ENCODE measurements at regions not wholly inside any gene's neighbourhood (a gene's known extent, or its start where the extent isn't known, plus 50 kb on each side); places are given as distances from the start of the nearest gene placed in this dataset.
"Not testable (repeated sequence)": the region's sequence is repeated elsewhere in the genome, so short reads cannot be mapped to it uniquely, and the experiment has no call there.

DNA sequence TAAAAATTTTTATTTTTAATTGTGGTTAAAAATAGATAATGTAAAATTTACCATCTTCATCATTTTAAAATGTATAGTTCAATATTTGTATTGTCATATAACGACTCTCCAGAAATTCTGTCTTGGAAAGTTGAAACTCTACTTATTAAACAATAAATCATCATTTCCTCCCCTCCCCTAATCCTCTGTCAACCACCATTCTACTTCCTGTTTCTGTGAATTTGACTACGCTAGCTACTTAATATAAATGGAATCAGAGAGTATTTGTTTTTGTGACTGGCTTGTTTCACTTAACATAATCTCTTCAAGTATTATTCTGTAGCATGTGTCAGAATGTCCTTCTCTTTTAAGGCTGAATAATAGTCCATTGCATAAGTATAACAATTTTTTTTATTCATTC is 729.0 kb upstream of the AADAT start:
- no peak for DNase-seq (ENCODE audit: low spot score)

DNA sequence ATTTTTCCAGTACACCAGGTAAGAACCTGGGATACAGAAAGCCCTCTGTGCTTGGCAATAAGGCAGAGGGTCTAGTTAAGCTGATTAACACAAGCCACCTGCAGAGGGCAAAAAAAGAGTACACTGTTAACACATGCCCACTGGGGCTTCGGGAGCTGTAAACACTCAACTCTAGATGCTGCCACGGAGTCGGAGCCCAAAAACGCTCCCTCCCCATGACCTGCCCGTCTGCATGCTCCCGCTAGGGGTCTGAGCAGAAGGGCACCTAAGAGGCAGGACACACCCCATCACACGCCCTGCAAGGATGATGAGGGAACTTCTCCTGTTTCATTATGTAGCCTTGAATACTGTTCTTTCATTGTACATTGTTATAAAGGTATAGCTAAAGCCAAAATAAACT is 715.6 kb upstream of the AADAT start:
- DNase-seq (ENCODE audit: low spot score) = no peak

DNA sequence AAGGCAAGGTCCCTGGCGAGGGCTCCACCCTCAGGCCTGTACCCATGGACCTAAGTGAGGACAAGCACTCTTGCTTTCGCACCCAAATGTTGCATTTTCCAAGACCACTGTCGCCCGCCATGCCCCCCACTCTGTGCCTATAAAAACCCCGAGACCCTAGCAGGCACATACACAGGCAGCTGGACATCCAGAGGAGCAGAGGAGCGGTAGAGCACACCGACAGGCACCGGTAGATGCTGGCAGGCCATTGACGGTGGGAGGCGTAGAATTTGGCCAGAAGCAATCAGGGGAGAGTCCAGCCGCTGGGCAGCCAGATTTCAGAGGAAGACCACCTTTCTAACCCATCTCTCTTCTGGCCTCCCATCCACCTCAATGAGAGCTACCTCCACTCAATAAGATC is 715.2 kb upstream of the AADAT start:
- no peak for DNase-seq (ENCODE audit: low spot score)

DNA sequence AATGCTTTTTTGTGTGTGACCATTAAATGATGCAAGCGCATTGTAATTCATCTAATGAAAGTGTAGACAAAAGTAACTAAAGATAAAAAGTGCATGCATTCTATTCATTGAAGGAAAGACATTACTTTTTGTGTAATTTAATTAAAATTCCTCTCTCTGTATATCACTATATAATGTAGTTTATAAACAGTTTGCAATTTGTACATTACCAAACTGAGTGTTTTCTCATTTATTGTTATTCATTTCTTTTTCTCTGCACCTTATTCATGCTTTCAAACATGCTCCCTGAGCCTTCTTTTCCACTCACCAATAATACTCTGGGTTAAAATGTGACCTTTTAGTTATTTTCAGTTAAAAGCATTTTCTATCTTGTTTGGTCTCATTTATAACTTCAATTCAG is 713.7 kb upstream of the AADAT start:
- no peak for DNase-seq (ENCODE audit: low spot score)

DNA sequence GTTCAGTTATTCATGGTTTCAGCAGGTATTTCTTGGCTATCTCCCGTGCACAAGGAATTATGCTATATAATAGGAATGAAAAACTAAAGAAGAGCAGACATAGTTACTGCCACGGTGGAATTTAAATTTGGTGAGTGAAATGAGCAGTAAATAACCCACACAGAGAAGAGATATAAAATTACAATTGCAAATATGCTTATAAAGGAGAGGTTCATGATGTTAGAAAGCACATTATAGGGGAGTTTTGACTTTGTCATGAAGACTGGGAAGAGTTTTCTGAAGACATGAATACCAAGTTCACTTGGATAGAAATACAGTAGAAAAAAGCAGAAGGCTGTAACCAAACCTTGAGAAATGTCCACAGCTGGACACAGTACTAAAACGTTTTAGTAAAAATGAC is 712.0 kb upstream of the AADAT start:
- DNase-seq (ENCODE audit: low spot score) = no peak

DNA sequence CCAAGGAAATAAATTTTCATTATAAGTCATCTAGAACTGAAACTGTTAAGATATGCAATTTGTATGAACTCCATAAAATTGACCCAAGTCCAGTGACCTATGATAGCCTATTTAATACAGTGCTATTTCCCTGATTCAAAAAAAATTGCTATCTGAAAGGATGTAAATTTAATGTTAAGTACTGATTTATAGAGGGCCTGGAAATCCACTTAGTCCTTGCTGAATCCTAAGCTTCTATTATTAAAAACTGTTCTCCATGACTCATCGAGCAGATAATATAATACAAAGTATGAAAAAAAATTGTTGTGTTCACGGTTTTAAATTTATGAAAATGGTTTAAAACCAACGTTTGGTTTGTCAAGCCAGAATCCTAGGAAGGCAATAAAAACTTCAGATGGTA is 704.8 kb upstream of the AADAT start:
- no peak for DNase-seq (ENCODE audit: low spot score)

DNA sequence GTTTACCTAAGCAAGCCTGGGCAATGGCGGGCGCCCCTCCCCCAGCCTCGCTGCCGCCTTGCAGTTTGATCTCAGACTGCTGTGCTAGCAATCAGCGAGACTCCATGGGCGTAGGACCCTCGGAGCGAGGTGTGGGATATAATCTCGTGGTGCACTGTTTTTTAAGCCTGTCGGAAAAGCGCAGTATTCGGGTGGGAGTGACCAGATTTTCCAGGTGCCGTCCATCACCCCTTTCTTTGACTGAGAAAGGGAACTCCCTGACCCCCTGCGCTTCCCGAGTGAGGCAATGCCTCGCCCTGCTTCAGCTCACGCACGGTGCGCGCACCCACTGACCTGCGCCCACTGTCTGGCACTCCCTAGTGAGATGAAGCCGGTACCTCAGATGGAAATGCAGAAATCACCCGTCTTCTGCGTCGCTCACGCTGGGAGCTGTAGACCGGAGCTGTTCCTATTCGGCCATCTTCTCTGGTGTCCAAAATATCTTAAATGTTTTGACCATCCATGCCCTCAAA is 698.8 kb upstream of the AADAT start:
- not testable (repeated sequence) for DNase-seq (ENCODE audit: low spot score)

DNA sequence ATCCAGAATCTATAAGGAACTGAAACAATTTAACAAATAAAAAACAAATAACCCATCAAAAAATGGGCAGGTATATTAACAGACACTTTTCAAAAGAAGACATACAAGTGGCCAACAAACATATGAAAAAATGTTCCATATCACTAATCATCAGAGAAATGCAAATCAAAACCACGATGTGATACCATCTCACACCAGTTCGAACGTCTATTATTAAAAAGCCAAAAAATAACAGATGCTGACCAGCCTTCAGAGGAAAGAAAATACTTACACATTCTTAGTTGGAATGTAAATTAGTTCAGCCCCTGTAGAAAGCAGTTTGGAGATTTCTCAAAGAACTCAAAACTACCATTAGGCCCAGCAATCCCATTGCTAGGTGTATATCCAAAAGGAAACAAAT is 687.9 kb upstream of the AADAT start:
- no peak for DNase-seq (ENCODE audit: low spot score)

DNA sequence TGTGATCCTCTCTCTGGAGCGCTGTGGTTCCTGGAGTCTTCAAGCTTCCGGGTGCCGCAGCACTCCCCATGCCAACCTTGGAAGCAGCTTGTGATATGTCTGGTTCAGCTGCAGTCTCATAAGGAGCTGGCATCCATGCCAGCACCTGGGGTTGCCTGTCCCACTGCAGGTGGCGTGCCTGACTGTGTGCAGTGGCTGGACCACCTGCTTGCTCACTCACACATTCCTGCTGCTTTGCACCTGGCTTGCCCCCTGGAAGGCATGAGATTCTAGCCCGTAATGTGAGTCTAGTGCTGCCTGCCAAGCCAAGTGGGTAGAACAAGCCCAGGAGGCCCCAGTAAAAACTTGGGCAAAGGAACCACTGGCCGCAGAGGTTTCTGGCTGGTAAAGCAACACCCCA is 687.2 kb upstream of the AADAT start:
- DNase-seq (ENCODE audit: low spot score) = no peak

DNA sequence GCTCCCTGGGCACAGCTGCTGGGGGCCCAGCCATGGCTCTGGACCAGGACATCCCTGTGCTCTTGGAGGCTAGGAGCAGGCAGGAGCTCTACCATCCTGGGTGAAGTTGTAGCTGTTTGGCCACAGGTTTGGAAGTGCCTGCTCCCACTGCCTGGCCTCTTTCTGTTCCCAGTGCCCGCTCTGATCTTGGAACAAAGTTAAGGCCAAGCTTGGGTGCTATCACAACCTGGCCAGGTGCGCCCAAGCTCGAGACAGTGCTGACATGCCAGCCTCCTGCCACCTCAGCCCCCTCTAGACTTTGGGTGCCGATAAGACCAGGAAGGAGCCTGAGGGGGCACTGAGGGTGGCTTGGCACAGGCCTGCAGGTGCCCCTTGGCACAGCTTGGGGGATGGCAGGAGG is 686.1 kb upstream of the AADAT start:
- no peak for DNase-seq (ENCODE audit: low spot score)

DNA sequence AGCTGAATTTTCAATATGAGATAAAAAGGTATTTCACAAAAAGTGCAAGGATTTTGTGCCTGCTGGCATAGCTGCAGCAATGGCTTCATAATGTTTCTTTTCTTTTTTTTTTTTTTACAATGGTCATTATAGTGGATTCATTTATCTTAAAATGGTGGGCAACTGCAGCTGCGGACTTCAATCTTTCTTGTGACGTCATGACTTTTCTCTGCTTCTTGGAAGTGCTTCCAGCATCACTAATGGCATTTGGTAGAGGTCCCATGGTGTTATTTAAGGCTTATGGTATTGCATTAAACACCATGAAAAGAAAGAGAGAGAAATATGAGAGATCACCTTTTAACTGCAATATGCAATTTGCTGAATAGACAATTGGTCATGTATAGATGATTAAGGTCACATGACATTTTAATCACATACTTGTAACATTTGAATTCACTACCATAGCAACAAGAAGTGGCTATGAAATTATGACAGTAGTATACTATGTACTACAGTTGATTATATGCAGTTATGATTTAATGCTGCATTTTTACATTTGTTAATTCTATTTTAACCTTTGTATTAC is 684.0 kb upstream of the AADAT start:
- DNase-seq (ENCODE audit: low spot score) = no peak

DNA sequence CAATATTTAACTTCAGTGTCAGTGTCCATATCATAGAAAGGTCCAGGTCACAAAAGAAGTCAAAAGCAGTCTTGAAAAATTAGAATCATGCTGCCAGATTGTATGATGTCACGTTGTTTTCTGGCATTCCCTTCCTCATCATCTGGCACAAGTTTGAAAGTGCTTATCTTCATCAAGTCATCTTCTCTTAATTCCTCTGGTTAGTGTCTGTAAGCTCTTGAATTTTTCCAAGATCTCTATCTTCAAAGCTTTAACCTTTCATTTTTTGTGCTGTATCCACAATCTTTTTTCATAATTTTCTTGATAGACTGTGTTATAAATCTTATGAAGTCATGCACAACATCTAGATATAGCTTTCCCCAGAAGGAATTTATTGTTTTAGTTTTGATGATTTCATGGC is 682.7 kb upstream of the AADAT start:
- no peak for DNase-seq (ENCODE audit: low spot score)

DNA sequence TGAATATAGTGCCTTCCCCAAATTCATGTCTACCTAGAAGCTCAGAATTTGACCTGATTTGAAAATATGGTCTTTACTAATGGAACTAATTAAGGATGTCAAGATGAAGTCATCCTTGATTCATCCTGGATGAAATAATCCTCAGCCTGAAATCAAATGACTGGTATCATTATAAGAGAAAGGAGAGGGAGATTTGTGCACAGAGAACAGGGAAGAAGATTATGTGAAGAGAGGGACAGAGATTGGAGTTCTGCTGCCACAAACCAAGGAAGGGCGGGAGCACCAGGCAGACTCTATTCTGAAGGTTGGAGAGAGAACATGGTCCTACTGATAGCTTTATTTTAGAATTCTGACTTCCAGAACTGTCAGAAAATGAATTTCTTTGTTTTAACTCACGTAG is 680.9 kb upstream of the AADAT start:
- DNase-seq (ENCODE audit: low spot score) = no peak

DNA sequence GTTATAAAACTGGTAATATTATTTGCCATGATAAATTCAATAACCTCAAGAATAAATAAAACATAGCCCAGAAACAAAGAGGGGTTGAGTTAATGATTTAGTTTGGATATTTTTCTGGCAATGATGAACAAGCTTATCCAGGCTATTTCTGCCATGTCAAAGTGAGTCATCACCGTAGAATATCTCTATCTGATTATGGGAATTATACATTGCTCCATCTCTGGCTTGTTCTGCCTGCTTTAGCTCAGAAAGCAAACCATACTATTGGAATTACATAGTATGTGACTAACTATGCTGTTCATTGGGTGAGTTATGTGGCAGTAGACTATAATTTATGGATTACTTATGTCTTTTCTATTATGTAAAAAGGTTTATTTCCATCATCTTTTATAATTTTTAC is 680.1 kb upstream of the AADAT start:
- DNase-seq (ENCODE audit: low spot score) = no peak

DNA sequence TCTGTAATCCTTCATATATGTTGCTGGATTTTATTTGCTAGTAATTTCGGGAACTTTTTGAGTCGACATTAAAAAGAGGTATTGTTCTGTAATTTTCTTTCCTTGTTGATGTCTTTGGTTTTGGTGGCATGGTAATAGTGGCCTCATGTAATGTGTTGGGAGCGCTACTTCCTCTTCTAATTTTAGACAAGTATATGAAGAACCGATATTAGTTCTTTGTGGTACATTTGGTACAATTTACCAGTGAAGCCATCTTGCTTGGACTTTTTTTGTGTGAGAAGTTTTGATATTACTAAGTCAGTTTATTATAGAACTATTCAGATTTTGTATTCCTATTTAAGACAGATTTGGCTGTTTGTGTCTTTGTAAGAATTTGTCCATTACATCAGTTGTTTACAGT is 669.2 kb upstream of the AADAT start:
- no peak for DNase-seq (ENCODE audit: low spot score)

DNA sequence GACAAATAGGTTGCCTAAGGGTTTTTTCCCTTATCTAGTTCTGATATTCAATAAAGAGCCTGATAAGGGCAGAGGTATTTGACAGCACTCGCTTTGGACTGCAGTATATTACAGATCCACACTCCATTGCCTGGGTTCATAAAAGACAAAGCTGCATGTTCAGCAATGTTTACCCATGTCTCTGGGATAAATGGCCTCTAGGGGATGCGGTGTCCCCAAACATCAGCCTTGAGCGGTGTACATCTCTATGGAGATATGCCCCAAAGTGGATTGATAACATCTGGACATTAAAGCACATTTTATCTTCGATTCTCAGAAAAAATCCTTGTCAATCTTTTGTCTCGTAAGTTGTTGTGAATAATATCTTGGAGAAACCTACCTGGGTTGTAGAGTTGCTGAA is 660.8 kb upstream of the AADAT start:
- DNase-seq (ENCODE audit: low spot score) = no peak

DNA sequence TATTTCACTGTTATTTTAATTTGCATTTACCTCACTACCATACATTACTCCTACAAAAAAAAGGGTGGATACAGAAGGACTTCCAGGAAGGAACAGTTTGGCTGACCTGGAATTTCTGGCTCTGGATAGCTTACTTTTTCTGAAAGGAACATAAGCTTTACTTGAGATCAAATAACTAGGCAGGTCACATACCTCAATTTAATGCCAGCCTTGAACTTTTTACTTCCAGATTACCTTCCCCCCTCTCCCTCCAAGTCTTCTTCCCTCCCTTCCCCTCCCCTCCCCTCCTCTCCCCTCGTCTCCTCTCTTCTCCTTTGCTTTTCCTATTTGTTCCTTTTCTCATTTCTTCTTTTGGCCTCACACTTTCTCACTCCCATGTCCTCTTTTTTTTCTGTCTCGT is 659.2 kb upstream of the AADAT start:
- no peak for DNase-seq (ENCODE audit: low spot score)

DNA sequence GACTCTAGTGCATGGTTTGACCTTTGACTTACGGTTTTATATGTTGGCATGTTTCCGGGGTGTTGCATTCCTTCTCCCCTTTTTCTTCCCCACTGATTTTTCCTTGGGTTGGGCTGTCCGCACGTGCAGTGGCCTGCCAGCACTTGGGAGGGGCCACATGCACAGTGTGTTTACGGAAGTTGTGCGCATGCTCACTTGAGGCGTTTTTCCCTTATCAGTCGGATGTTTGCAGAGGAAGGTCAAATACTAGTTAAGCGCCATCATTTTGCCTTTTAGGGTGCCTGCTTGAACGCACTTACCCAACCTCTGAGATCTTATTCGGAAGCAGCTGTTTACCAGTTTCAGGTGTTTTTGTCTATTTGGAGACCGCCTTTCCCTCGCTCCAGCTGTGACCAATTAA is 653.9 kb upstream of the AADAT start:
- DNase-seq (ENCODE audit: low spot score) = no peak

DNA sequence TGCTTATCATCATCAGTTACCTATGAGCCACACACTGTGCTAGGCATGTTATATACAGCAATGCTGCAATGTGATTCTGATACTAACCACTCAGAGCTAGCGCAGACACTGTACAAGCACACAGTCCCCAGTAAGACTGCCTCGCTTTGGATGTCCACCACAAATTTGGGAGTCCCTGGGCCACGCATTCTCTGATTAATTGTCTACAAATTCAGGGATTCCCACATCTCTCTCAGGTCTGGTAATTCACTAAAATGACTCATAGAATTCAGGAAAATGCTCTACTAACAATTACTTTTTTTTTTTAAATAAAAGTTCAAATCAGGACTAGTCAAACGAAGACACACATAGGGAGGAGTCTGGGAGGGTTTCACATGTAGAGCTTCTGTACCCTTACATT is 652.1 kb upstream of the AADAT start:
- no peak for DNase-seq (ENCODE audit: low spot score)

DNA sequence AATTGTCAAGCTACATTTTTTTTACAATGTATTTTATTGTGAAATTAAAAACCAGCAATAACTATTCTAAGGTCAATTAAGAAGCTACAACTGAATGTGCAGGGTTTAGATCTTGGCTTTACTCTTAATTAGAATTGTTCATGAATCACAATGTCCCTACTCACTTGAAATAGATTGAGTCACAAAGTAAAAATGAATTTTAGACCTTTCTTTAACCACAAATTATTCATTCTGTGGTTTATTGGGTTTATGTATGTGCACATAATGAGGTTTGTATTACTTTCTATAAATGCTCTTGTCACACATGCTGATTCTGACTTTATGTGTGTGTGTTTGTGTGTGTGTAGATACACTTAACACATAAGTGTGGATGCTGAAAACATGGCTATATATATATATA is 647.0 kb upstream of the AADAT start:
- DNase-seq (ENCODE audit: low spot score) = no peak

DNA sequence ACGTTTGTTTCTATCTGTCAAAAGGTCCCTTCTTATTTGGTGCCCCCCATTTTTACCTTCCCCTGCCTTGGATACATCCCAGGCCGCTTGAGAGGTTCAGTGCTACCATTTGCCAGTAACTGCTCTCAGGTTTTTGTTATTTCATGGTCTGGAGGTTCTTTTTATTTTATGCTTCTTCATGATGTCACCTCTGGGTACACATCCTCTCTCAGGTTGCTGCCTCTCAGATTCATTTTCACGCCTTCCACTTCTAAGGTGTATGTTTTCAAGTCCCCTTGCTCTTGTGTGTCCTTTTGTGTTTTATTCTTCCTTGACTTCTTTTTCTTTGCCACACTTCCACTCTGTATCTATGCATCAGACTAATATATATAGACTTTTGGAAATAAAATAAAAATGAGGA is 640.1 kb upstream of the AADAT start:
- DNase-seq (ENCODE audit: low spot score) = no peak

DNA sequence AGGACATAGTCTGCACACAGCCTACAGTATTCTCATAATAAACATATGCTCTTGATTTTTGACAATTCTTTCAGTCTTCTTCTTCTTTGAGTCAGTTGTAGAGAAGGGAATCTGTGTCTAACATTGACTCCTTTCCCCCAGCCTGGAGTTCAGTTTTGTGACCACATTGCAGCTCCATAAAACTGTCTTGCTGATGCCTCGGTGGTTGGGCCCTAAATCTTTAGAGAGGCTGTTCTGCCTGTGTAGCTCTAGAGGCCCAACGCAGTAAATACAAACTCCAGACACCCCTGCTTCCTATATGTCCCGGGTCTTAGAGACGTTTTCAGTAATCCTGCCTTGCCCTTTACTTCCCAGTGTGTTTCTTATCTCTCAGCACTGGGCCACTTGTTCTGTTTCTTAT is 639.5 kb upstream of the AADAT start:
- DNase-seq (ENCODE audit: low spot score) = no peak

DNA sequence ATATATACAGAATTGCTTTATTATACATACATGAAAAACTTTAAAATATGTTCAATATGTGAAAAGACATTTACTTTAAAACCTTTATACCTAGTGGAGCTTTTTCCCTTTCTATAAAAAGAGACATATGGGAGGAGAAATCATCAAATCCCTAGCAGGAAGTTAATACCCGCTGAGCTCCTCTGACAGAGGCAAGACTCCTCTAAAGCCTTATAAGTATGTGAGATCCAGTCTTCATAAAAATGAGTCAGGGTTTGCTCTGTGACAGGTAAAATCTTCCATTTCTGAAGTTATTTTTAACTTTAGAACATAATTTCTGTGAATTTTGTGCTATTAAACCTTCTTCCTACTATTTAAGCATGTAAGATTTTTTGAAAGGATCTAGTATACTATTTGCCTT is 634.4 kb upstream of the AADAT start:
- DNase-seq (ENCODE audit: low spot score) = no peak

DNA sequence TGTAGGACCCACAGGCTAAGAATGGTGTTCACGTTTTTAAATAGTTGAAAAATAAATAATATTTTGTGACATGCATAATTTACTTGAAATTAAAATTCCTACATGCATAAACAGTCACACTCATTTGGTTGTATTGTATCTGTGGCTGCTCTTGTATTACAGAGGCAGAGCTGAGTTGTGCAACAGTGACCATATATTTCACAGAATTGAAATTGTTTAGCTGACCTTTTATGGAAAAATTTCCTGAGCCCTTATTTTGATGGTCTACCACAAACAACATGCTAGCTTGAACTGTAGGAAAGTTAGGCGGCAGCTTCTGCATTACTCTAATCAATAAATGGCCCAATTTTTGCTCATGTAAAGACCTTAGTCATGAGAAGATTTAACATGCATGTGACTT is 633.4 kb upstream of the AADAT start:
- no peak for DNase-seq (ENCODE audit: low spot score)

All from mesenteric fat pad (tissue), 1 donor.